ENCODE measurements at regions not wholly inside any gene's neighbourhood (a gene's known extent, or its start where the extent isn't known, plus 50 kb on each side); places are given as distances from the start of the nearest gene placed in this dataset.

DNA sequence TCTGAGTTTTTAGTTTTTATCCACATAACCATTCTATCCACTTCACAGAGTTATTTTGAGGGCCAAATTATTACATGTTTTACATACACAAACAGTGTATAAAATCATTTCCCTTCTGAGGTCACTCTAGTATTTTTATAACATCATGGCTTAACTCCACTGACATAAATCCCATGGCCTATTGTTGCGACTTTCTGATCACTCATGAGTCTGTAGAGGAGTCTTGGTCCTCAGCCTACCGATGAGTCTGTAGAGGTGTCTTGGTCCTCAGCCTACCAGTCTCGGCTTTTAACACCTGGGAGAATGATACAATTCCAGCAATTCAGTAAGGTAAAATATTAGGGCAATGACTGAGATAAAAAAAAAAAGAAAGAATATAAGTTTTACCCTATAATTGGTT lies 483.7 kb downstream of the USP25 start:
- H3K27me3 ChIP-seq: no peaks in the 10 kb centered on the region
- no peaks in the 10 kb centered on the region for H3K9me3 ChIP-seq
- H3K27ac ChIP-seq: peak overlapping the region in 1 of 12 donors; percentile 67
- DNase-seq (no peak), ATAC-seq (no peak)
- 86 to 93% (median 88%) methylated on average over 3 of the region's 3 CpGs for WGBS, 4 donors
- intact Hi-C loops (cut with DNase I): loop anchor here in 1 of 10 donors (10.0 kb wide), 1 partner anchor 71 kb away; no protein-coding TSS in a partner anchor
- no peak overlapping the region for H3K4me3 ChIP-seq
- TF ChIP-seq POLR2A (IDR thresholded peaks at IDR 0.05): no peak
- TF ChIP-seq, protein P1, sequence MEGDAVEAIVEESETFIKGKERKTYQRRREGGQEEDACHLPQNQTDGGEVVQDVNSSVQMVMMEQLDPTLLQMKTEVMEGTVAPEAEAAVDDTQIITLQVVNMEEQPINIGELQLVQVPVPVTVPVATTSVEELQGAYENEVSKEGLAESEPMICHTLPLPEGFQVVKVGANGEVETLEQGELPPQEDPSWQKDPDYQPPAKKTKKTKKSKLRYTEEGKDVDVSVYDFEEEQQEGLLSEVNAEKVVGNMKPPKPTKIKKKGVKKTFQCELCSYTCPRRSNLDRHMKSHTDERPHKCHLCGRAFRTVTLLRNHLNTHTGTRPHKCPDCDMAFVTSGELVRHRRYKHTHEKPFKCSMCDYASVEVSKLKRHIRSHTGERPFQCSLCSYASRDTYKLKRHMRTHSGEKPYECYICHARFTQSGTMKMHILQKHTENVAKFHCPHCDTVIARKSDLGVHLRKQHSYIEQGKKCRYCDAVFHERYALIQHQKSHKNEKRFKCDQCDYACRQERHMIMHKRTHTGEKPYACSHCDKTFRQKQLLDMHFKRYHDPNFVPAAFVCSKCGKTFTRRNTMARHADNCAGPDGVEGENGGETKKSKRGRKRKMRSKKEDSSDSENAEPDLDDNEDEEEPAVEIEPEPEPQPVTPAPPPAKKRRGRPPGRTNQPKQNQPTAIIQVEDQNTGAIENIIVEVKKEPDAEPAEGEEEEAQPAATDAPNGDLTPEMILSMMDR (IDR thresholded peaks at IDR 0.05): no peak
- H3K4me1 ChIP-seq: peaks cover 0 to 67% (median 16%) of the 10 kb centered on the region in 12 donors
- no peaks in the 10 kb centered on the region for H3K36me3 ChIP-seq

DNA sequence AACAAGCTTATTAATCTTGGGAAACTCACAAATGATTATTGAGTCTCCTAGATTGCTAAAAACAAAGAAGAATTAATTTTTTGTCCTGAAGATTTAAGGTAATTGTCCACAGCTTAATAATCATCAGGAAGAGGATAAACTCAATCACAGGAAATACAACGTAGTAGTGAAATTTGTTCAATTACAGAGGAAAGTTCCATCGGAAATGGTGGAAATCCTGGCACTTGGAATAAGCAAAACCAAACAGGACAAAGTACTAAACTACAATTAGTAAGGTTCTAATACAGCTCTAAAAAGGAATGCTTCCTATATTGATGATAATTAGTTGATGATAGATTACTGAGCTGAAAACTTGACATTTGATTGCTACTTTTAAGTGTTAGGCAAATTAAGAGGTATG lies 485.4 kb downstream of the USP25 start:
- Histone ChIP-seq H3K4me1 (peaks cover 0 to 67% (median 16%) of the 10 kb centered on the region in 12 donors), H3K27ac (peak overlapping the region in 4 of 12 donors; percentile 20 to 43 (median 30))
- 58 to 81% (median 72%) methylated on average over 2 of the region's 2 CpGs for WGBS, 4 donors

DNA sequence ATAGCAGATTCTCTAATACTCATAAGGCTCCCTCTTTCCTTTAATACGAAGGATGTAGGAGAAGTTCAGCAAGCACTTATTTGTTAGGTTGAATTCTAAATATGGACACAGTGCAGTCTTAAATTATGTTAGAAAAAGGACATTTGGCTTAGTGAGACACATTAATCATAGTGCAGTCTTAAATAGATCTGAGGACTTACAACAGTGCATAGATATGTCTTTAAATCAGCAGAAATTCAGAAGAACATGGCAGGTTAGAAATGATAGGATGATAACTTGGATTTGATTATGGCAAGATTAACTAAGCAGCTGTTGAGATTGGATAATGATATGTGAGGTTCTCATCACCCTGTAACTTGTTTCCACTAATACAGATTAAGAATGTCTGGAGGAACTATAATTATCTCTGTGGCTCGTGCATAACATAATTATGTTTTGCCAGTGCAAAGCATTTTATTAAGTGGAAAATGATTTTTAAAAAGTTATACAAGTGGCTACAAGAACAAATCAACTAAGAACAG lies 485.9 kb downstream of the USP25 start:
- Histone ChIP-seq H3K36me3 (no peaks in the 10 kb centered on the region), H3K4me1 (peaks cover 0 to 63% (median 16%) of the 10 kb centered on the region in 12 donors), H3K27me3 (no peaks in the 10 kb centered on the region), H3K27ac (peak overlapping the region in 4 of 12 donors; percentile 20 to 43 (median 24)), H3K4me3 (no peak overlapping the region), H3K9me3 (no peaks in the 10 kb centered on the region)
- 27 to 41% (median 30%) methylated on average over 2 of the region's 2 CpGs for WGBS, 4 donors
- DNase-seq (no peak), ATAC-seq (no peak)
- TF ChIP-seq, protein P1 (IDR thresholded peaks at IDR 0.05): no peak
- TF ChIP-seq POLR2A (IDR thresholded peaks at IDR 0.05): no peak
- intact Hi-C loops (cut with DNase I): loop anchor here in 1 of 10 donors (10.0 kb wide), 1 partner anchor 69 kb away; no protein-coding TSS in a partner anchor

More for the DNA sequence above, 485.4 kb downstream of the USP25 start:
- ATAC-seq: no peak
- no peaks in the 10 kb centered on the region for H3K36me3 ChIP-seq
- H3K4me3 ChIP-seq: no peak overlapping the region
- H3K27me3 ChIP-seq: no peaks in the 10 kb centered on the region
- no peak for TF ChIP-seq POLR2A (IDR thresholded peaks at IDR 0.05)
- TF ChIP-seq, protein P1 (IDR thresholded peaks at IDR 0.05): no peak
- no peaks in the 10 kb centered on the region for H3K9me3 ChIP-seq
- DNase-seq: no peak
- intact Hi-C loops (cut with DNase I): loop anchor here in 1 of 10 donors (10.0 kb wide), 1 partner anchor 70 kb away; no protein-coding TSS in a partner anchor

DNA sequence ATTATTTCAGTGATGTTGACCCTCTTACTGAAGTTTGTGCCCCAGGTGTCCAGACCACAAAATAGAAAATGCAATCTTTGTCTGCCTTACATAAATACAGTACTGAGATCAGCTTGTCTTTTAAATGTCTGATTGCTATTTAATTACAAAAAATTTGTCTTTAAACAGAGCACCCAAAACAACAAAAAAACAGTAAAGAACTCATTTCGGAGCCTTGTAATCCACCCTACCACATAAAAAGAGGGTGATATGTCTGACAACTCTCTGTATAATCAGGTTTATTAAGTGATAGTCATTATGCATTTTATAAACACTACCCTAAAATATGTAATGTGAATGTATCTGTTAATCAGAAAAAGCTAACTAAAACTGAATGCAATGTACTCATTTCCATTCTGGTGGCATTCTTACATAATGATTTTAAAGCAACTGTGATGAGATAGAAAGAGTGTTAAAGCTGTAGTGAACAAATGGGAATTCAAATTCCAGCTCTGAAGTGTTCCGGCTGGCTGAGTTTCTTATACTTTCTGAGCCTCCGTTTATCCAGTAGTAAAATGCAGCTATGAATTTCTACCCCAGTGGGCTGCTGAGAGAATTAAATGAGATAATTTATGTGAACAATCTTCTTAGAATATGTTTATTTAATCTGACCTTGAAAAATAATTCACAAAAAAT lies 486.6 kb downstream of the USP25 start:
- no peaks in the 10 kb centered on the region for H3K9me3 ChIP-seq
- H3K4me1 ChIP-seq: peaks cover 0 to 56% (median 15%) of the 10 kb centered on the region in 12 donors
- DNase-seq: no peak
- peak in 1 of 4 donors; percentile 54 for ATAC-seq
- TF ChIP-seq, protein P1 (IDR thresholded peaks at IDR 0.05): no peak
- no peak for TF ChIP-seq POLR2A (IDR thresholded peaks at IDR 0.05)
- intact Hi-C loops (cut with DNase I): loop anchor here in 1 of 10 donors (10.0 kb wide), 1 partner anchor 68 kb away; no protein-coding TSS in a partner anchor
- H3K4me3 ChIP-seq: peak overlapping the region in 3 of 12 donors; percentile 0 to 32 (median 1)
- H3K27me3 ChIP-seq: no peaks in the 10 kb centered on the region
- peak overlapping the region in 3 of 12 donors; percentile 24 to 37 (median 25) for H3K27ac ChIP-seq
- H3K36me3 ChIP-seq: peaks cover 0 to 5% (median 0%) of the 10 kb centered on the region in 9 donors
- WGBS, 4 donors: 56 to 76% (median 65%) methylated on average over 3 of the region's 3 CpGs

All from heart left ventricle (tissue), 16 donors.